Mucosa of stomach (tissue), 1 donor: ENCODE measurements at regions not wholly inside any gene's neighbourhood (a gene's known extent, or its start where the extent isn't known, plus 50 kb on each side); places are given as distances from the start of the nearest gene placed in this dataset.

ENCODE experiments used
- H3K27me3 ChIP-seq: one replicate; pipeline ENCODE4 v1.7.0; 2013; ENCODE audit warnings: mild to moderate bottlenecking, low read length; ENCODE audit not compliant: control insufficient read depth, insufficient read depth
- H3K36me3 ChIP-seq: one replicate; pipeline ENCODE4 v1.7.0; 2013; ENCODE audit warnings: low read length; ENCODE audit not compliant: control insufficient read depth, insufficient read depth
- H3K4me1 ChIP-seq: one replicate; pipeline ENCODE4 v1.7.0; 2013; ENCODE audit warnings: mild to moderate bottlenecking, low read length; ENCODE audit not compliant: control insufficient read depth, insufficient read depth
- H3K4me3 ChIP-seq: one replicate; pipeline ENCODE4 v1.7.0; 2013; ENCODE audit warnings: low read length
- H3K9ac ChIP-seq: one replicate; pipeline ENCODE4 v1.7.0; 2013; ENCODE audit warnings: mild to moderate bottlenecking, low read length, moderate library complexity
- H3K9me3 ChIP-seq: one replicate; pipeline ENCODE4 v1.7.0; 2013; ENCODE audit warnings: mild to moderate bottlenecking, low read length, moderate library complexity; ENCODE audit not compliant: control insufficient read depth
- donor health status: Pancreatic carcinoma.

GRCh38 chr6:113584767-113585166 is 272.4 kb upstream of the MARCKS start:
- no peaks in the 10 kb centered on the region for H3K27me3 ChIP-seq
- peaks cover 5% of the 10 kb centered on the region for H3K4me1 ChIP-seq
- no peak overlapping the region for H3K9ac ChIP-seq
- H3K36me3 ChIP-seq, result no peaks in the 10 kb centered on the region
- H3K4me3 ChIP-seq, result no peak overlapping the region
- H3K9me3 ChIP-seq, result no peaks in the 10 kb centered on the region

DNA sequence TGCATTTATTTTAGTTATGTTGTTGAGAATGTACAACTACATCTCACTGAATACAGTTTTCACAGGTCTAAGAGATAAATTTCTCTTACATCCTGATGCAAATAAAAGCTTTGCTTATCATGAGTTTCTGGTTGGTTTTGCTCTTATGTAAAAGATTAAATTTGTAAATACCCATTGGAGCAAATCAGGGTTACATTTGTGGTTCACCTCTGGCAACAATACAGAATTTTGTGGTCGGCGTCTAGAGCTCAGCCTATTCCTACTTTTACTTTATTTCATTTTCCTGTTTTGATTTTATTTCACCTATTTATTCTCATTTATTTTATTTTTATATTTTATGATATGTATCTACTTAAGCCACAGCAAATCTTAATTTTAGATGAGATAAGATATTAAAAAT is 271.9 kb upstream of the MARCKS start:
- Histone ChIP-seq H3K9me3 (no peaks in the 10 kb centered on the region), H3K9ac (no peak overlapping the region), H3K27me3 (no peaks in the 10 kb centered on the region), H3K36me3 (no peaks in the 10 kb centered on the region), H3K4me3 (no peak overlapping the region), H3K4me1 (peaks cover 5% of the 10 kb centered on the region)

- Histone ChIP-seq H3K27me3 (no peaks in the 10 kb centered on the region), H3K9ac (no peak overlapping the region), H3K4me1 (peaks cover 5% of the 10 kb centered on the region), H3K4me3 (no peak overlapping the region), H3K9me3 (no peaks in the 10 kb centered on the region), H3K36me3 (no peaks in the 10 kb centered on the region)
Measured at GRCh38 chr6:113586413-113587077, 270.6 kb upstream of the MARCKS start.

DNA sequence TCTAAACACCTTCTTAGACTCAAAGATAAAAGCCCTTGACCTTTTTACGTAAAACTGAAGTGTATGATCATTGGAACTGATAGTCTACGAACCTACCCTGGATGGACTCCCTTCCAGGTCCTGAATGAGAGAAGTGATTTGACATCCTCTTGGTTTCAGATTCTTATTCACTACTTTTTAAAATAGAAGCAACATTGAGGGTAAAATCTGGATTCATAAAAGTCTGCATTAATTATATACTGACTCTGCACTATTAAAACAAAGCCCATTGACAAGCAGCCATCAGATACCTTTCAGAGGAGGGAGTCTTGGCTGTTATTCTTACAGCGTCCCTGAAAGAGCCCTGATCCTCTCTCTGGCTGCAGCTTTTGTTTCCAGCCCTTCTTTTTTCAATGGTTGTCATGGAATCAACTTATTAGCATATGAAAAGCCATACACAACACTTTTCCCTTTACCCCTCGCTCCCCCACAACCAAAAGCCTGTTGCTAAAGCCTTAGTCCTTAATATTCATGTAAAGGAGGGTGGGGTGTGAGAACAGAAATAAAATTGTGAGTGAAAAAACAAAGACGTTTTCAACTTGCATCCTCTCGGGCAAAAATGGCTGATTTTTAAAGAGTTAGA is 270.0 kb upstream of the MARCKS start:
- Histone ChIP-seq H3K9ac (no peak overlapping the region), H3K27me3 (no peaks in the 10 kb centered on the region), H3K4me1 (peaks cover 12% of the 10 kb centered on the region), H3K9me3 (no peaks in the 10 kb centered on the region), H3K36me3 (no peaks in the 10 kb centered on the region), H3K4me3 (no peak overlapping the region)

- Histone ChIP-seq H3K27me3 (no peaks in the 10 kb centered on the region), H3K36me3 (no peaks in the 10 kb centered on the region), H3K4me1 (peaks cover 15% of the 10 kb centered on the region), H3K9ac (no peak overlapping the region), H3K9me3 (no peaks in the 10 kb centered on the region), H3K4me3 (no peak overlapping the region)
Measured at GRCh38 chr6:113588646-113589045, 268.5 kb upstream of the MARCKS start.

DNA sequence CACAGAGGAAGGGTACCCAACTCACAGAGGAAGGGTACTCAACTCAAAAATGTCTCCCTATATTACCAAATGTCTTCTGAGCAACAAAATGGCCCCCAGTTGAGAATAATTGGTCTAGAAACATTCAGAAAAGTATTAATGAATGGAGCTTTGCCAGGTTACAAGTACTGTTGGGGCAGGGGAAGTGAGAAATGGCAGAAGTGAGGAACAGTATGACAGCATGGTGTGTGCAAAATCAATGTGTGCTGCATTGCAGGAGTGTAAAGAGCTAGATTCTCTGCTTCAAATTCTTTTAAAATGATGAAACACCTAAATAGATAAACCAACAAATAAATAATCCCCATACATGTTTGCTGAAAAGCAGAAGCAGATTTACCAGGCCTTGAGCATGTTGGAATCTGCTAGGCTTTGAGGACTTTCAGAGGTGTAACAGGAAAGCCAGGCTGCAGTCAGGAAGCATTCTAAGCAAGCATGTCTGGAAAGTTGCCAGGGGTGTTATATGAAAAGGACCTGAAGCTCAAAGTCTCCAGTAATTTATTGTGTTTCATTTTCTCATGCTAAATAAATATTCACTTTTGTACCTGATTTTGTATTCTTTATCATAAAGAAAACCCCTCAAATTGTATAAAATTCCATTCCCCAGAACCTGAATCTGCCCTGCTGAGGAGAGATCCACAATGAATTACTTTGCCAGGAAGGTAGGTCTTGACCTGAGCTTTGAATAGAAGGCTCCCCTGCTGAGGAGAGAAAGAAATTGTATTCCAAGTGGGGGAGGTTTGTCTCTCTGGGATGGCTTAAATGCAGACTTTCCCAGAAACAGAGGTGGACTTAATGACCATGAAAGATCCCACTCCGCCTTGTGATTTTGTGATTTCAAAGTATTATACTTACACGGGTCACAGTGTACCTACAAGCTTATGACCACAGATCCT is 265.0 kb upstream of the MARCKS start:
- no peak overlapping the region for H3K9ac ChIP-seq
- H3K27me3 ChIP-seq, result no peaks in the 10 kb centered on the region
- peaks cover 19% of the 10 kb centered on the region for H3K4me1 ChIP-seq
- no peak overlapping the region for H3K4me3 ChIP-seq
- no peaks in the 10 kb centered on the region for H3K9me3 ChIP-seq
- no peaks in the 10 kb centered on the region for H3K36me3 ChIP-seq

DNA sequence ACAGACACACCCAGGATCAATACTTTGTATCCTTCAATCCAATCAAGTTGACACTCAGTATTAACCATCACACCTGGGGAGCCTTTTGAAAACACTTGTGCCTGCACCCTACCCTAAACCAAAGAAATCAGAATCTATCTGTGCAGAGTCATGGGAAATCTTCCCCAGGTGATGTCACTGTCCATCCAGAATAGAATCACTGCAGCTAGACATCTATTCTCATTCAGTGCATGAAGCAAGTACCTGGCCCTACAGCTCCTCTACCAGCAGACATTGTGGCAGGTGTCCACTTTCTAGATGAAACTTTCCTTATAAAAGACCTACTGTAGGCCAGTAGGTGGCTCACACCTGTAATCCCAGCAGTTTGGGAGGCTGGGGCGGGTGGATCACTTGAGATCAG is 262.4 kb upstream of the MARCKS start:
- Histone ChIP-seq H3K27me3 (no peaks in the 10 kb centered on the region), H3K4me1 (peaks cover 21% of the 10 kb centered on the region), H3K9ac (no peak overlapping the region), H3K36me3 (no peaks in the 10 kb centered on the region), H3K4me3 (no peak overlapping the region), H3K9me3 (no peaks in the 10 kb centered on the region)

- Histone ChIP-seq H3K9ac (no peak overlapping the region), H3K9me3 (no peaks in the 10 kb centered on the region), H3K4me1 (peaks cover 21% of the 10 kb centered on the region)
Measured at GRCh38 chr6:113595911-113596376, 261.2 kb upstream of the MARCKS start.

DNA sequence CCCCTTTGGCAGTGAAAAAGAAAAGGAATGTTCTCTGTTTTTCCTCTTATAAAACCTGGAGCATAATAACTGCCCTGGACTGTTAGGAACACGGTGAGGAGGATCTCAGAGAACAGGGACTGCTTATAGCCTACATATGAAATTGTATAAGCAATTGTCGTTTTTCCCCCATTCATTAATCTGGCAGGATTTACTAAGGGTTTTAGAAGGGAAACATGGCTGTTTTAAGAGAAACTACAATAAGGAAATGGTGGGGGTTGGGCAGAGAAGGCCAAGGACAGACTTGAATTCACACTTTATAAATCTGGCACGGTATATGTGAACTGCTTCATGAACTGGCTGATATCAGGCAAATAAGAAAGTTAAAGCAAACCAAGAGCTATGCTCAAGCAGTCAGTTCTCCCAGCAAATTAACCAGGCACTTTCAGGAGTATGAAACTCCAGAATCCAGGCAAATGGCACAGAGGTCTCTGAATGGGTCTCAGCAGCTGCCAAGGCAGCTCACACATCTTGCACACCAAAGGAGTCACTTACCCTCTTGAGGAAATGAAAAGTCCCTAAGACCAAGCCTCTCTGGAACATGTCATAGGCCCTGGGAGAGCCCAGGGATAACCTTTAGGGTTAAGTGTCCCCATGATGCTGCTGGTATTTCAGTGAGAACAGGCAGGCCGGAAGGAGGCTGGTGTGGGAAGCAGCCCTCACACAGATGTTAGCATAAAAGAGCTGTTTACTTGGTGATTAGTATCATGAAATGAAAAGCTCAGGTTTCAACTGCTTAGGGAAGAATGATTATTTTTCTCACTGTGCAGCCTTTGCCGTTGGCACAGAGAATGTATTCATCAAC is 260.5 kb upstream of the MARCKS start:
- H3K9ac ChIP-seq, result no peak overlapping the region
- H3K27me3 ChIP-seq, result no peaks in the 10 kb centered on the region
- H3K9me3 ChIP-seq, result no peaks in the 10 kb centered on the region
- H3K36me3 ChIP-seq, result no peaks in the 10 kb centered on the region
- H3K4me3 ChIP-seq, result no peak overlapping the region
- H3K4me1 ChIP-seq, result peaks cover 21% of the 10 kb centered on the region

More at GRCh38 chr6:113595911-113596376, 261.2 kb upstream of the MARCKS start:
- Histone ChIP-seq H3K4me3 (no peak overlapping the region), H3K27me3 (no peaks in the 10 kb centered on the region), H3K36me3 (no peaks in the 10 kb centered on the region)

DNA sequence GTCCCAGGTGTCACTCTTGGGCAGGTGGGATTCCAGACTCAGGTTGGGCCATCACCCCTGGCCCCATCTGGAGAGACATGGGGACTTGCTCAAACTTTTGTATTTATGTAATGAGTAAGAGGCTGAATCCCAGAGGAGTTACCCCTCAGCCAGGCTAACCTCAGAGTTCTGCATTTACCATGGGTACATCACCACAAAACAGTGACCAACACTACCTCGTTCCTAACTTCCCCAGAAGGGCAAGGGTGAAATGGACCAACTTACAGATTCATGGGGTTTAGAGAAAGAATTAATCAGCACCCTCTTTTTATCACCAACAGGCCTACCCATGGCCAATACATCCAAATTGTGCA is 259.9 kb upstream of the MARCKS start:
- H3K9ac ChIP-seq, result no peak overlapping the region

GRCh38 chr6:113598786-113599185 is 258.4 kb upstream of the MARCKS start:
- H3K9ac ChIP-seq, result no peak overlapping the region
- no peaks in the 10 kb centered on the region for H3K36me3 ChIP-seq

More for the DNA sequence above, 259.9 kb upstream of the MARCKS start:
- Histone ChIP-seq H3K27me3 (no peaks in the 10 kb centered on the region), H3K9me3 (no peaks in the 10 kb centered on the region), H3K4me3 (no peak overlapping the region), H3K4me1 (peaks cover 15% of the 10 kb centered on the region), H3K36me3 (no peaks in the 10 kb centered on the region)

More at GRCh38 chr6:113598786-113599185, 258.4 kb upstream of the MARCKS start:
- Histone ChIP-seq H3K4me1 (peaks cover 11% of the 10 kb centered on the region), H3K9me3 (no peaks in the 10 kb centered on the region), H3K27me3 (no peaks in the 10 kb centered on the region), H3K4me3 (no peak overlapping the region)
